GM19324 (cell line): ENCODE measurements at regions not wholly inside any gene's neighbourhood (a gene's known extent, or its start where the extent isn't known, plus 50 kb on each side); places are given as distances from the start of the nearest gene placed in this dataset.

Experiments
- ATAC-seq: cut with Tn5 transposase; IDR thresholded peaks from one replicate; pipeline ENCODE4 v1.9.1; 2021; ENCODE audit warnings: mild to moderate bottlenecking, moderate library complexity; ENCODE audit not compliant: unreplicated experiment, low FRiP score

GRCh38 chr7:131231381-131232220, 96.1 kb upstream of the MKLN1 start:
- ATAC-seq: peak; percentile 61

- ATAC-seq: no peak
Observed at GRCh38 chr7:131232768-131233167, 94.9 kb upstream of the MKLN1 start.

GRCh38 chr7:131233193-131233592, 94.5 kb upstream of the MKLN1 start:
- ATAC-seq: no peak

GRCh38 chr7:131234719-131235488, 92.8 kb upstream of the MKLN1 start:
- ATAC-seq: no peak

- ATAC-seq: no peak
Observed at GRCh38 chr7:131235489-131236317, 92.0 kb upstream of the MKLN1 start.

- ATAC-seq: no peak
Observed at GRCh38 chr7:131236318-131236672, 91.4 kb upstream of the MKLN1 start.

- no peak for ATAC-seq
Observed at GRCh38 chr7:131238347-131238931, 89.2 kb upstream of the MKLN1 start.

GRCh38 chr7:131241386-131241785, 86.3 kb upstream of the MKLN1 start:
- no peak for ATAC-seq

- ATAC-seq: no peak
Observed at GRCh38 chr7:131242123-131242650, 85.5 kb upstream of the MKLN1 start.

- no peak for ATAC-seq
Observed at GRCh38 chr7:131244259-131244852, 83.3 kb upstream of the MKLN1 start.

GRCh38 chr7:131249003-131249402, 78.7 kb upstream of the MKLN1 start:
- no peak for ATAC-seq

- no peak for ATAC-seq
Observed at GRCh38 chr7:131249483-131249882, 78.2 kb upstream of the MKLN1 start.

- no peak for ATAC-seq
Observed at GRCh38 chr7:131250331-131250730, 77.3 kb upstream of the MKLN1 start.

GRCh38 chr7:131251371-131251770, 76.3 kb upstream of the MKLN1 start:
- no peak for ATAC-seq

GRCh38 chr7:131252976-131253375, 74.7 kb upstream of the MKLN1 start:
- ATAC-seq: no peak

GRCh38 chr7:131254211-131254610, 73.5 kb upstream of the MKLN1 start:
- no peak for ATAC-seq

GRCh38 chr7:131255242-131255641, 72.4 kb upstream of the MKLN1 start:
- ATAC-seq: no peak

- no peak for ATAC-seq
Observed at GRCh38 chr7:131261476-131261994, 66.1 kb upstream of the MKLN1 start.

GRCh38 chr7:131265227-131265626, 62.4 kb upstream of the MKLN1 start:
- no peak for ATAC-seq

- ATAC-seq: no peak
Observed at GRCh38 chr7:131267631-131268030, 60.0 kb upstream of the MKLN1 start.
